H1 (cell line): ENCODE measurements at regions not wholly inside any gene's neighbourhood (a gene's known extent, or its start where the extent isn't known, plus 50 kb on each side); places are given as distances from the start of the nearest gene placed in this dataset.

Experiments
- CTCF ChIA-PET: fragments of 300-600 bp; sonication (Branson Sonifier 250); formaldehyde crosslinking; loops from one replicate; lab custom pipeline; 2021; ENCODE audit not compliant: partially characterized antibody; lab: Charles Lee
- POLR2A ChIA-PET: fragments of 300-600 bp; sonication (Branson Sonifier 250); formaldehyde crosslinking; loops from one replicate; lab custom pipeline; 2021; ENCODE audit warnings: inconsistent platforms; ENCODE audit not compliant: partially characterized antibody; lab: Charles Lee
- DNase-seq, 2 experiments: peaks; one replicate each; pipeline versions ENCODE4 v3.0.0 to v3.0.0-alpha.2; 2010 to 2022; ENCODE audit warnings: low spot score in 2 of 2, low read depth in 1 of 2, mixed read lengths in 1 of 2
- FAIRE-seq: peaks from 2 replicates; lab custom pipeline; 2011; peaks lifted over from hg19 to GRCh38; lab: Jason Lieb, UNC
- H2AFZ ChIP-seq: 2 replicates; pipeline ENCODE4 v1.8.1; 2012; ENCODE audit warnings: low read length, inconsistent platforms
- H2AK5ac ChIP-seq: 2 replicates; pipeline ENCODE4 v1.6.1; 2013; ENCODE audit warnings: low read depth, low read length
- H2BK120ac ChIP-seq: replicated peaks from 2 replicates; pipeline ENCODE3; 2013; ENCODE audit warnings: low read depth, low read length, inconsistent platforms
- H2BK12ac ChIP-seq: 2 replicates; pipeline ENCODE4 v1.6.1; 2013; ENCODE audit warnings: low read depth, low read length
- H2BK15ac ChIP-seq: 2 replicates; pipeline ENCODE4 v1.6.1; 2013; ENCODE audit warnings: low read length
- H2BK20ac ChIP-seq: 2 replicates; pipeline ENCODE4 v1.6.1; 2013; ENCODE audit warnings: low read length
- H2BK5ac ChIP-seq: 2 replicates; pipeline ENCODE4 v1.6.1; 2013; ENCODE audit warnings: low read depth, low read length
- H3K14ac ChIP-seq: 2 replicates; pipeline ENCODE4 v1.6.1; 2013; ENCODE audit warnings: inconsistent platforms; ENCODE audit not compliant: insufficient read length
- H3K18ac ChIP-seq: 2 replicates; pipeline ENCODE4 v1.6.1; 2013; ENCODE audit warnings: low read length; ENCODE audit errors: extremely low read depth
- H3K23ac ChIP-seq: 2 replicates; pipeline ENCODE4 v1.6.1; 2013; ENCODE audit warnings: inconsistent platforms; ENCODE audit not compliant: insufficient read length
- H3K23me2 ChIP-seq: 2 replicates; pipeline ENCODE4 v1.6.1; 2013; ENCODE audit warnings: low read depth, low read length
- H3K27ac ChIP-seq: 2 replicates; pipeline ENCODE4 v1.6.1; 2011; ENCODE audit warnings: low read depth, low read length, inconsistent platforms
- H3K27me3 ChIP-seq, 4 experiments: replicated peaks in 1 of 4; 1 replicate in 1 of 4; 2 replicates in 3 of 4; pipeline versions ENCODE4 v1.6.1 to v1.8.1; 2011 to 2013; ENCODE audit warnings: low read length in 3 of 4, mild to moderate bottlenecking in 3 of 4, inconsistent platforms in 2 of 4, mixed read lengths in 2 of 4, moderate library complexity in 1 of 4; ENCODE audit not compliant: control insufficient read depth in 3 of 4, insufficient read depth in 3 of 4; ENCODE audit errors: extremely low read depth in 1 of 4
- H3K36me3 ChIP-seq, 4 experiments: 2 replicates each; pipeline versions ENCODE4 v1.6.1 to v1.8.1; 2011 to 2013; ENCODE audit warnings: mild to moderate bottlenecking in 4 of 4, low read length in 3 of 4, moderate library complexity in 2 of 4, control low read depth in 1 of 4, inconsistent platforms in 1 of 4; ENCODE audit not compliant: insufficient read depth in 4 of 4, control insufficient read depth in 2 of 4
- H3K4ac ChIP-seq: replicated peaks from 2 replicates; pipeline ENCODE3; 2013; ENCODE audit warnings: low read length, low read depth, mixed read lengths, inconsistent platforms; ENCODE audit not compliant: insufficient read length
- H3K4me1 ChIP-seq, 4 experiments: replicated peaks in 1 of 4; 1 replicate in 1 of 4; 2 replicates in 3 of 4; pipeline versions ENCODE4 v1.6.1 to v1.8.1; 2011 to 2013; ENCODE audit warnings: low read length in 3 of 4, inconsistent platforms in 2 of 4, mixed read lengths in 1 of 4; ENCODE audit not compliant: insufficient read depth in 4 of 4, control insufficient read depth in 3 of 4
- H3K4me2 ChIP-seq, 2 experiments: 2 replicates each; pipeline versions ENCODE4 v1.6.1 to v1.8.1; 2011 to 2013; ENCODE audit warnings: low read depth in 2 of 2, low read length in 2 of 2, control low read depth in 1 of 2, inconsistent platforms in 1 of 2, mild to moderate bottlenecking in 1 of 2; ENCODE audit not compliant: insufficient read depth in 1 of 2
- H3K4me3 ChIP-seq, 4 experiments: fragments of 200-600, 300-600 bp in 1 of 4; sonication (generic), shearing (Covaris generic), sonication (Bioruptor Twin) in 1 of 4; 2 replicates each; pipeline versions ENCODE4 v1.5.1 to v1.8.1; 2011 to 2016; ENCODE audit warnings: low read length in 4 of 4, low read depth in 3 of 4, control low read depth in 2 of 4, inconsistent platforms in 2 of 4, mild to moderate bottlenecking in 2 of 4, mixed read lengths in 1 of 4, moderate library complexity in 1 of 4; ENCODE audit not compliant: insufficient read depth in 2 of 4; ENCODE audit errors: extremely low read depth in 1 of 4
- H3K56ac ChIP-seq: replicated peaks from 2 replicates; pipeline ENCODE3; 2013; ENCODE audit warnings: low read depth, mild to moderate bottlenecking, mixed read lengths, low read length, inconsistent platforms; ENCODE audit not compliant: insufficient read length
- H3K79me1 ChIP-seq: 2 replicates; pipeline ENCODE4 v1.6.1; 2013; ENCODE audit warnings: low read depth, low read length, control low read depth
- H3K79me2 ChIP-seq, 2 experiments: 2 replicates each; pipeline versions ENCODE4 v1.6.1 to v1.8.1; 2012 to 2013; ENCODE audit warnings: low read length in 2 of 2, mild to moderate bottlenecking in 2 of 2, inconsistent platforms in 1 of 2; ENCODE audit not compliant: insufficient read depth in 2 of 2, control insufficient read depth in 1 of 2
- H3K9ac ChIP-seq, 4 experiments: replicated peaks in 1 of 4; 1 replicate in 1 of 4; 2 replicates in 3 of 4; pipeline versions ENCODE4 v1.6.1 to v1.8.1; 2011 to 2013; ENCODE audit warnings: low read depth in 3 of 4, low read length in 3 of 4, control low read depth in 2 of 4, mild to moderate bottlenecking in 2 of 4, moderate library complexity in 2 of 4, inconsistent platforms in 1 of 4; ENCODE audit errors: extremely low read depth in 1 of 4
- H3K9me3 ChIP-seq, 2 experiments: 2 replicates each; pipeline versions ENCODE4 v1.6.1 to v1.8.1; 2012 to 2013; ENCODE audit warnings: mild to moderate bottlenecking in 2 of 2, moderate library complexity in 2 of 2, control low read depth in 1 of 2, inconsistent platforms in 1 of 2, low read depth in 1 of 2, low read length in 1 of 2, mixed read lengths in 1 of 2; ENCODE audit not compliant: insufficient read depth in 2 of 2
- H4K20me1 ChIP-seq, 2 experiments: replicated peaks in 1 of 2; 2 replicates each; pipeline versions ENCODE3 to v1.8.1; 2011 to 2013; ENCODE audit warnings: inconsistent platforms in 2 of 2, low read length in 2 of 2, mild to moderate bottlenecking in 1 of 2; ENCODE audit not compliant: insufficient read depth in 2 of 2, control insufficient read depth in 1 of 2
- H4K5ac ChIP-seq: 2 replicates; pipeline ENCODE4 v1.6.1; 2013; ENCODE audit warnings: low read length, low read depth, mixed read lengths, inconsistent platforms; ENCODE audit not compliant: insufficient read length
- H4K8ac ChIP-seq: 2 replicates; pipeline ENCODE4 v1.8.0; 2013; ENCODE audit warnings: mild to moderate bottlenecking, moderate library complexity, low read length, inconsistent platforms; ENCODE audit not compliant: insufficient read depth; ENCODE audit errors: extremely low read depth
- H4K91ac ChIP-seq: replicated peaks from 2 replicates; pipeline ENCODE3; 2013; ENCODE audit warnings: low read length, mixed read lengths, inconsistent platforms; ENCODE audit not compliant: insufficient read length
- POU5F1 ChIP-seq: IDR thresholded peaks from 2 replicates; pipeline ENCODE4 v1.6.1; 2011; ENCODE audit warnings: low read depth, mild to moderate bottlenecking, low read length, moderate library complexity
- SP4 ChIP-seq: IDR thresholded peaks from 2 replicates; pipeline ENCODE4 v1.6.1; 2012; ENCODE audit warnings: low read length, inconsistent platforms
- WGBS, 2 experiments: shearing (Covaris generic) in 1 of 2; methylation state at CpG; one replicate each; pipeline versions ENCODE4 v1.1.6 to v1.1.7; 2013 to 2015; ENCODE audit warnings: low lambda C conversion rate in 2 of 2, mixed read lengths in 2 of 2, inconsistent platforms in 1 of 2, low coverage in 1 of 2, missing lambda C conversion rate in 1 of 2; ENCODE audit not compliant: insufficient replicate concordance in 2 of 2, insufficient coverage in 1 of 2, insufficient read length in 1 of 2; ENCODE audit errors: extremely low coverage in 1 of 2, missing lambda C conversion rate in 1 of 2; 5-methylcytosine and 5-hydroxymethylcytosine counted together

DNA sequence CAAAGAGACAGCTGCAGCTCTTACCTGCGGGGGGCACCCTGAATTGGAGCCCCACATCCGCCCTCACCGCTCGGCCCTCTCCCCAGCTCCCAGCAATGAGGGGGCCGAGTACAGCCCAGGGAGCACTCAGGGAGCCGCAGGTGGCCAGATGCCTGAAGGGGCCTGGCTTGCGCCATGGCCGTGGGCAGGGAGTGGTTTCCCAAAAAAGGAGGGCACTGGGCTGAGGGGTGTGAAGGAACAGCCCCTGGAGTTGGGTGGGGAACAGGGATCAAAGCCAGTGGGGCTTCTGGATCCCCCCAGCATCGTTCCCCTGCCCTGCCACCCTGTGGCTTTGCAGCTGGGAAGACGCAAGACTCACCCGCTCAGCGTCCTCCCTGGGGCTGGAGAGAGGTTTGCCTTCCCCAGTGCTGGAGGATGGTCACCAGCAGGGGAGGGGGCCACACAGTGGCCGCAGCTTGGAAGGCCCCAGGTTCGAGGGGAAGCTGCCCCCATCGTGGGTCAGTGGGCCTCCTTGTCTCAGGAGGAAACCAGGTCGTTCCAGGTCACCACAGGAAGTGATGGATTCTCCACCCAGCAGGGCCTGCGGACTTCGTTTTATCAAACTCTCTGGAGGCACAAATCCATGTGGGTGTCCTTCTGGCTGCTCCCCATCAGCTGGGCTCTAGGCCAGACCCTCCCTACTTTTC lies 68.2 kb upstream of the HPCAL1 start:
- H3K36me3 ChIP-seq: no peaks in the 10 kb centered on the region
- no peak overlapping the region for H2AFZ ChIP-seq
- H3K79me1 ChIP-seq: no peaks in the 10 kb centered on the region
- no peak overlapping the region for H2BK12ac ChIP-seq
- no peak overlapping the region for H3K4me2 ChIP-seq
- no peak overlapping the region for H2BK15ac ChIP-seq
- no peak overlapping the region for H4K91ac ChIP-seq
- H3K14ac ChIP-seq: no peak overlapping the region
- peaks cover 0 to 9% of the 10 kb centered on the region in 2 experiments for H4K20me1 ChIP-seq
- H2BK20ac ChIP-seq: no peak overlapping the region
- H3K4me3 ChIP-seq: no peak overlapping the region
- no peak overlapping the region for H4K5ac ChIP-seq
- no peak overlapping the region for H3K27ac ChIP-seq
- FAIRE-seq (no peak), DNase-seq (no peak)
- H2BK5ac ChIP-seq: no peak overlapping the region
- no peaks in the 10 kb centered on the region for H3K79me2 ChIP-seq
- no peaks in the 10 kb centered on the region for H3K27me3 ChIP-seq
- CTCF ChIA-PET: interaction anchor here (0.7 to 10.9 kb wide), 15 partner anchors 8 to 205 kb away, joined by 3 to 95 read pairs (median 4); no protein-coding TSS in a partner anchor
- 88% methylated on average over 18 of the region's 18 CpGs; no CpG with 5 or more reads in 1 of the 2 experiments for WGBS, 2 experiments
- no peaks in the 10 kb centered on the region for H3K9me3 ChIP-seq
- H2AK5ac ChIP-seq: no peak overlapping the region
- peaks cover 0 to 2% (median 0%) of the 10 kb centered on the region in 4 experiments; a peak in 1 of 7 replicates for H3K4me1 ChIP-seq
- POLR2A ChIA-PET: no interaction called here
- H3K23ac ChIP-seq: no peak overlapping the region
- H4K8ac ChIP-seq: no peak overlapping the region
- H3K56ac ChIP-seq: no peak overlapping the region
- H3K18ac ChIP-seq: no peak overlapping the region
- no peak for TF ChIP-seq POU5F1
- TF ChIP-seq SP4: no peak
- no peak overlapping the region for H3K4ac ChIP-seq
- no peak overlapping the region for H3K9ac ChIP-seq
- H3K23me2 ChIP-seq: peaks cover 10% of the 10 kb centered on the region; the same call in 1 of the 2 replicates
- H2BK120ac ChIP-seq: no peak overlapping the region
